Fibroblast of lung (primary cell): ENCODE measurements at regions not wholly inside any gene's neighbourhood (a gene's known extent, or its start where the extent isn't known, plus 50 kb on each side); places are given as distances from the start of the nearest gene placed in this dataset.

ENCODE experiments used
- EZH2 ChIP-seq: IDR thresholded peaks from 2 replicates; pipeline ENCODE4 v1.5.1; 2012; ENCODE audit warnings: low read length, control low read depth, mild to moderate bottlenecking; ENCODE audit errors: missing control alignments
- TF ChIP-seq, protein P1 (sequence below), 2 donors: IDR thresholded peaks in 1 of 2; conservative IDR thresholded peaks in 1 of 2; 1 replicate in 1 of 2; 2 replicates in 1 of 2; pipeline ENCODE4 v1.5.1; 2011 to 2012; ENCODE audit warnings: low read length in 2 of 2, control low read depth in 1 of 2, inconsistent platforms in 1 of 2, low read depth in 1 of 2, mild to moderate bottlenecking in 1 of 2

GRCh38 chr2:203647579-203647978 is 58.9 kb upstream of the CD28 start:
- TF ChIP-seq, protein P1, sequence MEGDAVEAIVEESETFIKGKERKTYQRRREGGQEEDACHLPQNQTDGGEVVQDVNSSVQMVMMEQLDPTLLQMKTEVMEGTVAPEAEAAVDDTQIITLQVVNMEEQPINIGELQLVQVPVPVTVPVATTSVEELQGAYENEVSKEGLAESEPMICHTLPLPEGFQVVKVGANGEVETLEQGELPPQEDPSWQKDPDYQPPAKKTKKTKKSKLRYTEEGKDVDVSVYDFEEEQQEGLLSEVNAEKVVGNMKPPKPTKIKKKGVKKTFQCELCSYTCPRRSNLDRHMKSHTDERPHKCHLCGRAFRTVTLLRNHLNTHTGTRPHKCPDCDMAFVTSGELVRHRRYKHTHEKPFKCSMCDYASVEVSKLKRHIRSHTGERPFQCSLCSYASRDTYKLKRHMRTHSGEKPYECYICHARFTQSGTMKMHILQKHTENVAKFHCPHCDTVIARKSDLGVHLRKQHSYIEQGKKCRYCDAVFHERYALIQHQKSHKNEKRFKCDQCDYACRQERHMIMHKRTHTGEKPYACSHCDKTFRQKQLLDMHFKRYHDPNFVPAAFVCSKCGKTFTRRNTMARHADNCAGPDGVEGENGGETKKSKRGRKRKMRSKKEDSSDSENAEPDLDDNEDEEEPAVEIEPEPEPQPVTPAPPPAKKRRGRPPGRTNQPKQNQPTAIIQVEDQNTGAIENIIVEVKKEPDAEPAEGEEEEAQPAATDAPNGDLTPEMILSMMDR (conservative IDR thresholded peaks at IDR 0.05 in 1 of 2, IDR thresholded peaks at IDR 0.05 in 1 of 2; ENCODE audit: low read depth in 1 of 2, low read length in 2 of 2) = no peak
- no peak for TF ChIP-seq EZH2
